ENCODE measurements at regions not wholly inside any gene's neighbourhood (a gene's known extent, or its start where the extent isn't known, plus 50 kb on each side); places are given as distances from the start of the nearest gene placed in this dataset.

DNA sequence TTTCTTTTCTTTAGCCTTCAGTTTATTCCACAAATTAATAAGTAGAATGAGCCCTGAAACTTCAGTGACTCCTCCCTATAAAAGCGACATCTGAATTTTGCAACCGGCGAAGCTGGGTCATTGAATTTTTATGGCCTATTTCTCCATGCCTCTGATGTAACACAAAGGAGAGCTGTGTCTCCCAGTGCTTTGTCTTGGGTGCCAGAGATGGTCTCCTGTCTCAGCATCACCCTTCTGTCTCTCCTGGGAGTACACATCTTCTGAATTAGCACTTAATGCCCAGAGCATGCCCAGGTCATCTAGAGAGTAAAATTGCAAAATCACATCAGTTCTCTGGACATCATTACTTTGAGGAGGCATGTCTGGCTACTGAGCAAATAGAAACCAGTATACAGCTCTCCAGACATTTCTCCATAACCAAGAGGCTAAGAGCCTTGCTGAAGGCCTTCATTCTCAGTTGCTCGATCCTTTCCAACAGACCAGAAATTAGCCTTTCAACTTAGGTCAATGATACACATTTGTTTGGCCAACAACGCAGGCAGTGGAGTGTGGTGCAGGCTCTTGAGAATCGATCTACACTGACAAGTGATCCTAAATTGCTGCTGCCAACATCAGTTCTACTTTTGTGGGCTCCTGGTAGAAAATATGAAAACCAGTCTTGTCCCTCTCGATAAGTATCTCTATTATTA lies 176.0 kb upstream of the FOXQ1 start:
- Histone ChIP-seq H3K27ac (ENCODE audit: low read length) (no peak overlapping the region), H3K36me3 (replicated peaks; ENCODE audit: low read depth, low read length) (no peaks in the 10 kb centered on the region), H3K4me2 (ENCODE audit: low read length) (no peak overlapping the region), H2AFZ (ENCODE audit: low read depth, low read length) (no peak overlapping the region), H3K4me3 (ENCODE audit: low read length) (no peak overlapping the region), H3K9ac (ENCODE audit: low read length) (no peak overlapping the region), H3K9me3 (ENCODE audit: insufficient read depth, low read length) (no peaks in the 10 kb centered on the region), H3K27me3 (ENCODE audit: low read depth, low read length) (no peaks in the 10 kb centered on the region), H3K79me2 (ENCODE audit: low read length) (no peaks in the 10 kb centered on the region), H4K20me1 (ENCODE audit: insufficient read depth, low read length) (no peaks in the 10 kb centered on the region), H3K4me1 (ENCODE audit: low read length) (no peaks in the 10 kb centered on the region)
- no peak for TF ChIP-seq EZH2phosphoT487 (IDR thresholded peaks at IDR 0.05; ENCODE audit: low read depth)
- TF ChIP-seq, protein P1, sequence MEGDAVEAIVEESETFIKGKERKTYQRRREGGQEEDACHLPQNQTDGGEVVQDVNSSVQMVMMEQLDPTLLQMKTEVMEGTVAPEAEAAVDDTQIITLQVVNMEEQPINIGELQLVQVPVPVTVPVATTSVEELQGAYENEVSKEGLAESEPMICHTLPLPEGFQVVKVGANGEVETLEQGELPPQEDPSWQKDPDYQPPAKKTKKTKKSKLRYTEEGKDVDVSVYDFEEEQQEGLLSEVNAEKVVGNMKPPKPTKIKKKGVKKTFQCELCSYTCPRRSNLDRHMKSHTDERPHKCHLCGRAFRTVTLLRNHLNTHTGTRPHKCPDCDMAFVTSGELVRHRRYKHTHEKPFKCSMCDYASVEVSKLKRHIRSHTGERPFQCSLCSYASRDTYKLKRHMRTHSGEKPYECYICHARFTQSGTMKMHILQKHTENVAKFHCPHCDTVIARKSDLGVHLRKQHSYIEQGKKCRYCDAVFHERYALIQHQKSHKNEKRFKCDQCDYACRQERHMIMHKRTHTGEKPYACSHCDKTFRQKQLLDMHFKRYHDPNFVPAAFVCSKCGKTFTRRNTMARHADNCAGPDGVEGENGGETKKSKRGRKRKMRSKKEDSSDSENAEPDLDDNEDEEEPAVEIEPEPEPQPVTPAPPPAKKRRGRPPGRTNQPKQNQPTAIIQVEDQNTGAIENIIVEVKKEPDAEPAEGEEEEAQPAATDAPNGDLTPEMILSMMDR (IDR thresholded peaks at IDR 0.05; ENCODE audit: low read depth, low read length) = no peak

DNA sequence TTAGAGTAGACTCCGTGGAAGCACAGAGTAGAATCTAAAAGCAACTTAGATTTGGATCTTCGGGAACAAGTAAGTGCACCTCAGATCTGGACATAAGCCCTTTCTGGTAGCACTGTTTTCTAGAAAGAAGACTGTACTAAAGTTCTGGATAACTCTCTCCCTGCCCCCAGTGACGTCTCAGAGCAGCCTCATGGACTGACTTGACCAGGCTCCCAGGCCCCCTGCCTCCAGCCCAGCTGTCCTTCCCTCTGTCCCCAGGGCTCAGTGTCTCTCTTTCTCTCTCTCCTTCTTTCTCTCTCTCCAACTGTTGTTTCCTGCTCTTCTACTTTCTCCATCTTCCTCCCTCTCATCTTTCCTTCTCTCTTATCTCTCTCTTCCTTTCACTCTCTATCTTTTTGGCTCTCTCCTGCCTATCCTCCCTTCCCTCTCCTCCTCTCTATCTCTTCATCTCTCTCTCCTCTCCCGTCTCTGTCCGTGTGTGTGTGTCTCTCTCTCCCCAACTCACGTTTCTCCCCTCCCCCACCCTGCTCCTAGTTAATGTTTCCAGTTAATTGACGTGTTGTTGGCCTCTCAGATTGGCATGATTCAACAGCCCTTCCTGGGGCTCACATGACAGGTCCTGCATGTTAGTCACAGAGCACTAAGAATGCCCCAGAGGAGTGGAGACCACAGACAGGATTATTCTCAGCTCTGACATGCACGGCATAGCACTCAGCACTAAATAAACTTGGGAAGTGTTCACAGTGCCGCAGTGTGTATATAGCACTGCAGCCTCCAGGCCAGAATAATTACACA lies 180.4 kb upstream of the FOXQ1 start:
- Histone ChIP-seq H3K4me3 (ENCODE audit: low read length) (no peak overlapping the region), H3K4me2 (ENCODE audit: low read length) (no peak overlapping the region), H3K36me3 (replicated peaks; ENCODE audit: low read depth, low read length) (no peaks in the 10 kb centered on the region), H3K9me3 (ENCODE audit: insufficient read depth, low read length) (no peaks in the 10 kb centered on the region), H3K79me2 (ENCODE audit: low read length) (no peaks in the 10 kb centered on the region), H3K27ac (ENCODE audit: low read length) (no peak overlapping the region), H2AFZ (ENCODE audit: low read depth, low read length) (no peak overlapping the region), H3K9ac (ENCODE audit: low read length) (no peak overlapping the region), H3K27me3 (ENCODE audit: low read depth, low read length) (no peaks in the 10 kb centered on the region), H3K4me1 (ENCODE audit: low read length) (no peaks in the 10 kb centered on the region), H4K20me1 (ENCODE audit: insufficient read depth, low read length) (no peaks in the 10 kb centered on the region)
- TF ChIP-seq, protein P1 (IDR thresholded peaks at IDR 0.05; ENCODE audit: low read depth, low read length) = no peak
- no peak for TF ChIP-seq EZH2phosphoT487 (IDR thresholded peaks at IDR 0.05; ENCODE audit: low read depth)

DNA sequence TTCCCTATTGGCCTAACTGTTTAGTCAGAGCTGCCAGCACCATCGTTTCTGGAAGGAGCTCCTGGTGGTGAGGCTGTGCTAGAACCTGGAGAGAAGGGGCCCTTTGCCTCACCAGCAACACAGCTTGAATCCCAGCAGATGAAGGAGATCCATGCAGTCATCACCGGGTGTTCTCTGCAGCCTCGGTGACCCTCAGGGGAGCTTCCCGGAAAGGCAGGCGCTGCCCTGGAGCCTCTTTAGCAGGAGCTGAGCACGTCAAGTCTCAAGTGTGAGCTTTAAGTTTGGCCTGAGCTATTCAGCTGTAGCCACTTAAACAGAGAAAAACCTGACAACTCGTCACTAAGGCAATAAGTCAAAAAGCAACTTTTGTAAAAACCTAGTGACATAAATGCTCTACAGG lies 181.2 kb upstream of the FOXQ1 start:
- H3K36me3 ChIP-seq (replicated peaks; ENCODE audit: low read depth, low read length) = no peaks in the 10 kb centered on the region
- H3K27me3 ChIP-seq (ENCODE audit: low read depth, low read length) = no peaks in the 10 kb centered on the region
- H3K9ac ChIP-seq (ENCODE audit: low read length) = no peak overlapping the region
- H3K4me2 ChIP-seq (ENCODE audit: low read length) = no peak overlapping the region
- no peaks in the 10 kb centered on the region for H4K20me1 ChIP-seq (ENCODE audit: insufficient read depth, low read length)
- H2AFZ ChIP-seq (ENCODE audit: low read depth, low read length) = no peak overlapping the region
- no peak overlapping the region for H3K27ac ChIP-seq (ENCODE audit: low read length)
- H3K9me3 ChIP-seq (ENCODE audit: insufficient read depth, low read length) = no peaks in the 10 kb centered on the region
- no peaks in the 10 kb centered on the region for H3K79me2 ChIP-seq (ENCODE audit: low read length)
- TF ChIP-seq EZH2phosphoT487 (IDR thresholded peaks at IDR 0.05; ENCODE audit: low read depth) = no peak
- TF ChIP-seq, protein P1 (IDR thresholded peaks at IDR 0.05; ENCODE audit: low read depth, low read length) = no peak
- no peaks in the 10 kb centered on the region for H3K4me1 ChIP-seq (ENCODE audit: low read length)
- H3K4me3 ChIP-seq (ENCODE audit: low read length) = no peak overlapping the region

DNA sequence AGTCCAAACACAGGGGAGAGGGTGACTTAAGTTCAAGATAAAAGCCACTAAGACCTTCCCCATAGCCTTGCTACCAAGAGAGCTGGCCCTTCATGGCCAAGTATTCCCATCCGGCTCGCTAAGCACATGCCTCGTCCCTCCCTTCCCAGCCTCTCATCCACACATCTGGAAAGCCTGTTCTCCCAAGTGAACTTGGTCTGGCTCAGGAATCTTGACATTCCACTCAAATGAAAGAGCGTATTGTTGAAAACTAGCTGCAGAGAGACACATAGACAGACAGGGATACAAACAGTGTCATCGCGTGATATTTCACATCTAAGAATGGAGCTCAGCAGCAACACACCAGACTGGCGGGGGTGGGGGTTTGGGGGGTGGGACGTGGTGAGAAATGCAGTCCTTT lies 182.8 kb upstream of the FOXQ1 start:
- TF ChIP-seq EZH2phosphoT487 (IDR thresholded peaks at IDR 0.05; ENCODE audit: low read depth) = no peak
- H3K4me2 ChIP-seq (ENCODE audit: low read length) = no peak overlapping the region
- H4K20me1 ChIP-seq (ENCODE audit: insufficient read depth, low read length) = no peaks in the 10 kb centered on the region
- H3K9ac ChIP-seq (ENCODE audit: low read length) = no peak overlapping the region
- H2AFZ ChIP-seq (ENCODE audit: low read depth, low read length) = no peak overlapping the region
- no peak overlapping the region for H3K4me3 ChIP-seq (ENCODE audit: low read length)
- H3K27ac ChIP-seq (ENCODE audit: low read length) = no peak overlapping the region
- H3K9me3 ChIP-seq (ENCODE audit: insufficient read depth, low read length) = no peaks in the 10 kb centered on the region
- H3K36me3 ChIP-seq (replicated peaks; ENCODE audit: low read depth, low read length) = no peaks in the 10 kb centered on the region
- H3K4me1 ChIP-seq (ENCODE audit: low read length) = no peaks in the 10 kb centered on the region
- H3K79me2 ChIP-seq (ENCODE audit: low read length) = no peaks in the 10 kb centered on the region
- H3K27me3 ChIP-seq (ENCODE audit: low read depth, low read length) = no peaks in the 10 kb centered on the region
